ENCODE measurements at regions not wholly inside any gene's neighbourhood (a gene's known extent, or its start where the extent isn't known, plus 50 kb on each side); places are given as distances from the start of the nearest gene placed in this dataset.

GRCh38 chr4:163582703-163583102 is 88.2 kb downstream of the TMA16 start:
- ChIA-PET CTCF (no interaction called here), POLR2A (no interaction called here)

GRCh38 chr4:163587867-163588266 is 93.4 kb downstream of the TMA16 start:
- POLR2A ChIA-PET: no interaction called here
- CTCF ChIA-PET: no interaction called here

- ChIA-PET POLR2A (no interaction called here), CTCF (no interaction called here)
Measured at GRCh38 chr4:163588532-163588931, 94.0 kb downstream of the TMA16 start.

GRCh38 chr4:163590103-163590502 is 95.6 kb downstream of the TMA16 start:
- ChIA-PET POLR2A (no interaction called here), CTCF (no interaction called here)

- ChIA-PET POLR2A (no interaction called here), CTCF (no interaction called here)
Measured at GRCh38 chr4:163590619-163591264, 96.3 kb downstream of the TMA16 start.

- POLR2A ChIA-PET: no interaction called here
- CTCF ChIA-PET: no interaction called here
Measured at GRCh38 chr4:163591614-163592020, 97.1 kb downstream of the TMA16 start.

- POLR2A ChIA-PET: no interaction called here
- CTCF ChIA-PET: no interaction called here
Measured at GRCh38 chr4:163592212-163592611, 97.7 kb downstream of the TMA16 start.

- ChIA-PET POLR2A (no interaction called here), CTCF (no interaction called here)
Measured at GRCh38 chr4:163595580-163595979, 101.1 kb downstream of the TMA16 start.

- CTCF ChIA-PET: no interaction called here
- POLR2A ChIA-PET: no interaction called here
Measured at GRCh38 chr4:163598028-163598427, 103.5 kb downstream of the TMA16 start.

GRCh38 chr4:163598489-163598888 is 104.0 kb downstream of the TMA16 start:
- POLR2A ChIA-PET: no interaction called here

GRCh38 chr4:163600727-163601126 is 106.2 kb downstream of the TMA16 start:
- CTCF ChIA-PET: no interaction called here
- POLR2A ChIA-PET: no interaction called here

More at GRCh38 chr4:163598489-163598888, 104.0 kb downstream of the TMA16 start:
- CTCF ChIA-PET: no interaction called here

- POLR2A ChIA-PET: no interaction called here
Measured at GRCh38 chr4:163603257-163603656, 108.8 kb downstream of the TMA16 start.

GRCh38 chr4:163606896-163607691 is 112.6 kb downstream of the TMA16 start:
- ChIA-PET CTCF (no interaction called here), POLR2A (no interaction called here)

More at GRCh38 chr4:163603257-163603656, 108.8 kb downstream of the TMA16 start:
- CTCF ChIA-PET: no interaction called here

- POLR2A ChIA-PET: no interaction called here
Measured at GRCh38 chr4:163609019-163609418, 114.5 kb downstream of the TMA16 start.

GRCh38 chr4:163610648-163611047 is 116.2 kb downstream of the TMA16 start:
- POLR2A ChIA-PET: no interaction called here
- CTCF ChIA-PET: no interaction called here

More at GRCh38 chr4:163609019-163609418, 114.5 kb downstream of the TMA16 start:
- CTCF ChIA-PET: no interaction called here

GRCh38 chr4:163611182-163611581 is 116.7 kb downstream of the TMA16 start:
- ChIA-PET CTCF (no interaction called here), POLR2A (no interaction called here)

GRCh38 chr4:163611784-163612445 is 117.4 kb downstream of the TMA16 start:
- ChIA-PET CTCF (no interaction called here), POLR2A (no interaction called here)

GRCh38 chr4:163612762-163613161 is 118.3 kb downstream of the TMA16 start:
- ChIA-PET CTCF (no interaction called here), POLR2A (no interaction called here)

- ChIA-PET CTCF (no interaction called here), POLR2A (no interaction called here)
Measured at GRCh38 chr4:163613383-163613782, 118.9 kb downstream of the TMA16 start.

- POLR2A ChIA-PET: no interaction called here
- CTCF ChIA-PET: no interaction called here
Measured at GRCh38 chr4:163614866-163615265, 120.4 kb downstream of the TMA16 start.

GRCh38 chr4:163618845-163619244 is 124.4 kb downstream of the TMA16 start:
- POLR2A ChIA-PET: no interaction called here

More at GRCh38 chr4:163618845-163619244, 124.4 kb downstream of the TMA16 start:
- CTCF ChIA-PET: no interaction called here

Measured in activated CD8-positive, alpha-beta memory T cell treated with anti-CD3 and anti-CD28 coated beads for 36 hours (primary cell).